NCI-H146 treated with DMSO at 0.1 percent for 48 hours (cell line): ENCODE measurements at regions not wholly inside any gene's neighbourhood (a gene's known extent, or its start where the extent isn't known, plus 50 kb on each side); places are given as distances from the start of the nearest gene placed in this dataset.

Experiments used
- DNase-seq: peaks from one replicate; lab custom pipeline; 2025; ENCODE audit not compliant: unreplicated experiment; lab: John Stamatoyannopoulos, UW

DNA sequence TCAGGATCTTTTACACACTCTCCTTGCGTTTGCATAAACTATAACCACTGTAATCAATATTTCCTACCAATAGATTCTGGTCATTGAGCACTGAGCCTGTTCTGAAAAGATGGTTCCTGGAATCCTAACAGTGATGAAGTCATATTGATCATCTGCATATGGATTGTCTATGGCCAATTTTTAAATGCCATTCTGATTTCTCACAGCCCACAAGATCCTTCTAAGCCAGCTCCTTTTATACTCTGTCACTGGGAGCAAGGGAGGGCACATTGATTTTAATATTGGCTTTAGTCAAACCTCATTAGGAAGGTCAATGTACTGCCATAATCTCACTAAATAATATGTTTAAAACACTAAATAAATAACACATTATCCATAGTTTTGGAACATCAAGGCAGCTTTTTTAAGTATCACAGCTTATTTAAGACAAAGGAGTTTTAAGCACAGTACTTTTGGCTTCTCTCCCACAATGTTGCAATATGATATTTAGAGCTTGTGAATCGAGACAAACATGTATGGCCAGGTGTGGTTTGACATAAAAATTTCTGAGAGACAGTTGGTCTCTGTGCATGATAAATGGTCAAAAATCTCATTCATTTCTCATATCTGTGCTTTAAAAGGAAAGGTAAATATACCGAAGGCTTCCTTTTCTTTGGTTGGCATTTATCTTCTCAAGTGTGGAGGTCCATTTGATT is 267.3 kb downstream of the MTX2 start:
- peak; percentile 19 for DNase-seq

DNA sequence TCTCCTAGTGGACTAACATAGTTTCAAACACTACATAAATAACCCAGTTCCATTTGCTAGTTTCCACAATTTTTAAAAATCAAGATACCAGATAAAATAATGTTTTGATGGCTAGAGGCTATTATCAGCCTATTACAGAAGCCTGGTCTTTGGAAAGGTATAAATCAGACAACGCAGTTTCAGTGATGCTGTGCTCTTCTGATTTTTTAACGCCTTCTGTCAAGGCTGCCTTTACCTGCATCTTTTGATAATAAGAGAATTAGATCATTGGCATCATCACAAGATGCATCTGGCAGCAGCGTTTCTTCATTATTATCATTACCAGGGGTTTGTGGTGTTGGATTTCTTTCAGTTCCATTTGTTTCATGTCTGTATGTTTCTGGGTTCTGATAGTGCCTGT is 268.7 kb downstream of the MTX2 start:
- no peak for DNase-seq

GRCh38 chr2:176540995-176541394 is 271.8 kb downstream of the MTX2 start:
- DNase-seq: no peak

DNA sequence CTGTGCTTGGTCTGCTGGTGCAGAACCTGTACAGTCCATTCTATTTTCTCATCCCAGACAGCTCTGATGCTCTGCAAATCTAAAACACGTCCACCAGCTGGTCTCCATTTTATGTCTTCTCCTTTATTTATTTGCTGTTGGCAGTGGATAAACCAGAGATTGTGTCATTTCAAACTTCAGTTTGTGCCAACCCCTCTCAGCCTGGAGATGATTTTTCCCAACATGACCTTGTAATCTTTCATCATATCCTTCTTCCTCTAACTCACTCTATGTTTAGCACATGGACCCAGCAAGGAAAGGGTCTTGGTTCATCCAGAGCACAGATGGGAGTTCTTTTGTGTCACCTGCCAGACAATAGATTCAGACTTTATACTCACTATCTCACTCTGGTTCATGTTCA is 273.2 kb downstream of the MTX2 start:
- DNase-seq: no peak

- no peak for DNase-seq
Measured at GRCh38 chr2:176544557-176544956, 275.3 kb downstream of the MTX2 start.

DNA sequence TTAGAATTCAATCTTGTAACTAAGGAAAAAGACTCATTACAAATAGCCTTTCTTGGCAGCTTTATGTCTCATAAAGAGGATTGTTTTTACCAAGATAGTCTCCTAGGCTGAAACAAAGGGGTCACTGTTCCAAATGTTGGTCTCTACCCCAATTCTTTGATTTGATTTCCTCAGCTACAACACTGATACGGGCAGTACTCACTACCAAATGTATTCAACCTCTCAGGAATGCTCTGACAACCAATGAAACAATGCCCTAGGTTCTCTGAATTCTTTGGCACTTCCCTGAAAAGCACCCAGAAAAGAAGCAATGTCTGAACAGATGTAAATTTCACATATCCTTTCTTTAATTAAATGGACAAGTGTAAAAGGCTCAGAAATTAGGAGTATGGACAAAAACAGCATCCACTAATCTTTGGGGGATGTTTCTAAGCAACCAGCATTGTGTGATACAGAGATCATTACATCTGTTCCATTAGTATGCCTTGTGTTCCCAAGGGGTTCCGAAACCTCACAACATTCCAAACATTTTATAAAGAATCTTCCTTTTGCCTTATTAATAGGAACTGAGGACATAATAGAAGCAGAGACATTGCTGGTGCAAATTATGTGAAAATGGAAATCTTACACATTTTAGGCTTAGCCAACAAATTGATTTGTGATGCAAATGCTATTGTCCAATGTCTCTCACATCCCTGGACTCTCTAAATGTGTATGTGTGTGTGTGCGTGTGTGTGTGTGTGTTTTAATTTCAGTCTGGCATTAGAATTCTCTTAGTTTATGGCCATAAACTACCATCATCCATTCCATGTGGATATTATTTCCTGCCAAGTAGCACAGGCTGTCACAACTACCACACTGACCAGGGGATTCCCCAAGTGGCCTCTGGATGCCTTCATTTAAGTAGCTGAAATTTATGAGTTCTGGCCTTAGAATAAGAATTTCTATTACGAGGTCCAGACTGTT is 276.0 kb downstream of the MTX2 start:
- no peak for DNase-seq

- no peak for DNase-seq
Measured at GRCh38 chr2:176546550-176546949, 277.3 kb downstream of the MTX2 start.

DNA sequence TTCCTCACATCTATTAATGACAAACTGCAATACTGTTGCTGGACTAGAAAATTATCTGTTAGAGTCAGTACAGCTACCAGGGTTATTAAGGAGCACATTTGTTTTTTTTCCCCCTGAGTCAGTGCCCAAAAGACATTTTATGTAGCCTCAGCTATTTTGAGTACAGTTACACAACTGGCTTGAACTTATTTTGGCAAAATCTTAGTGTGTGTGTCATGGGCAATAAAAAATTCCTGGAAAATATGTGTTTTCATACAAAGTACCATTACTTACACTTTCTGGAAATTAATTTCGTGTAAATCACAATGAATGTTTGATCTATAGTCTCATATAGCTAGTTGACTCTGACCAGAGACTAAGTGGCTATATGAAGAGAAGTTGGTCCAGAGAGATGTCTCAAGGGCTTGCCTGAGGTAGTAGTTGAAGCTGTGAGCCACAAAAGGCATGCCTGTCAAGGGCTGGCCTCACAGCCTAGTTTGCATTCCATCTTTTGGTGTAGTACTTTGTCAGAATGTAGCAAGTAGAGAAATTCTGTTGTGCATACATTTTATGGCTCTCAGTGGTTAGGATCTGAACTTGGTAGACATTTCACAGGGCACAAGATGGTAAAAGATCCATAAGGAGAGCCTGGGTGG is 283.4 kb downstream of the MTX2 start:
- DNase-seq: no peak

GRCh38 chr2:176553685-176554100 is 284.5 kb downstream of the MTX2 start:
- DNase-seq: peak; percentile 33

DNA sequence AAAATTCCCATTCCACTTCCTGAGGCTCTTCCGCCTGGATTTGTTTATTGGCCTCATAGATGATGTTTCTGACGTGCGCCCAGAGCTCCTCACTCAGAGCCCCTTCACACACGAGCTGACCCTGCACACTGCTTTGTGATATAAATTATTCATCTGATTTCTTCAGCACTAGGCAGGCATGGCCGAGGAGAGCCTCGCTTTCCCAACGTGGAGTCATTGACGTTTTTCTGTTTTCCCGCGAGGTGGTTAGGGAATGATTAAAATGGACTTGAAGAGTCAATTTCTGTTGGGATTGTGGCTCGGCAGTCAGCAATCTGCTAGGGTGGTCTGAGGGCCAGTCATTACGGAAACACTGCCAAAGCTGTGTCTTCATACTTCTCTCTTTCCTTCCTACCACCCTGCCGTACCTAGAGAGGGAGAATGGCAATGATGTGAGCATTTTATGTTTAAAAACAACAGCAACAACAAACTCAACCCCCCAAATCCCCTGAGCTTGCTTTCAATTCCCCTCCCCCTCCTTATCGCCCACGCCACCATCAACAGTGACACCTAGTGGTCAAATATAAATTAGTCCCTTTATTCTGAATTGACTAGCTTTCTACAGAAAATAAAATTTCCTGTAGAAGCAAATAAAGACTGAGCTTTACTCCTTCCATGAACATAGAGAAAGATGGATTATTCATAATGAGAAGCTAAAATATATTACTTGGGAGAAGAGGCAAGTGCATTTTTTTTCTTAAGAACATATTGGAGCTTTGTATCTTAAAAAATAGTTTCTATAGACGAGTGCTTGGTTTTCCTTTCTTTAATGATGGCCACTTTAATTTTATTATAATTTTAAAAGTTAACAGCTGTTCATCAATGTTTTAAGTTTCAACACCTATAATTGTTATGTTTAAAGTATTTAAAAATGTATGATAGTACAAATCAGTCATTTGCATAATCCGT is 285.1 kb downstream of the MTX2 start:
- peak; percentile 43 for DNase-seq

DNA sequence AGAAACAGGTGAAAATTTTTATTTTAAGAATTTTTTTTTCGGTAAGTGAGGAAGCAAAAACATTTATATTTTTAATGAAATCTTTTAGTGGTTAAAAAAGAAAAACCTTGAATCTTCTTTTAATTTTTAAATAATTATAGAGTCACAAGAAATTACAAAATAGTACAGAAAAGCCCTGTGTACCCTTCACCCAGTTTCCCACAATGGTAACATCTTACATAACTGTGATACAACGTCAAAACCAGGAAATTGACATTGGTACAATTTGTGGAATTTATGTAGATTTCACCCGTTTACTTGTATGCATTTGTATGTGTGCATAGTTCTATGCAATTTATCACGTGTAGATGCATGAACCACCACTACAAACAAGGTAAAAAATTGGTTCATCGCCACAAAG is 285.9 kb downstream of the MTX2 start:
- DNase-seq: no peak

- DNase-seq: no peak
Measured at GRCh38 chr2:176555781-176556180, 286.5 kb downstream of the MTX2 start.

GRCh38 chr2:176556373-176556772 is 287.1 kb downstream of the MTX2 start:
- DNase-seq: no peak

GRCh38 chr2:176557821-176558220 is 288.6 kb downstream of the MTX2 start:
- no peak for DNase-seq

- no peak for DNase-seq
Measured at GRCh38 chr2:176558574-176559140, 289.4 kb downstream of the MTX2 start.

- DNase-seq: no peak
Measured at GRCh38 chr2:176560296-176560695, 291.1 kb downstream of the MTX2 start.

DNA sequence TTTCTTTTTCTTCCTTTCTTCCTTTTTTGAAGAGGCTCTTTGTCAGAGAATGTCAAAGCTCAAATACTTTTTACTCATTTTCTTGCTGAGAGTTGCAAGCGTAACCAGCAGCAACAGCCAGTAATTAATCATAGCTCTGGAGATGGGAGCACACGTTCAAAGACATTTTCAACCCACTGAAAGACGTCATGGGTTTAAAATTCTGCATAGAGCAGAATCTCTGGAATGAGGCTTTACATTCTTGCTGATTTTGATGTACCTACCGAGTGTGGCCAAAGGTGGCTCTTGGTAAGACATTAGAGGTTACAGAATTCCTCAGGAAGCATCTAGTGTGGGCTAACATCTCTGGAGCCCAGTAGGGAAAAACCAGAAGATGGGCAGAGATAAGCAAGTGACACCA is 292.5 kb downstream of the MTX2 start:
- no peak for DNase-seq

DNA sequence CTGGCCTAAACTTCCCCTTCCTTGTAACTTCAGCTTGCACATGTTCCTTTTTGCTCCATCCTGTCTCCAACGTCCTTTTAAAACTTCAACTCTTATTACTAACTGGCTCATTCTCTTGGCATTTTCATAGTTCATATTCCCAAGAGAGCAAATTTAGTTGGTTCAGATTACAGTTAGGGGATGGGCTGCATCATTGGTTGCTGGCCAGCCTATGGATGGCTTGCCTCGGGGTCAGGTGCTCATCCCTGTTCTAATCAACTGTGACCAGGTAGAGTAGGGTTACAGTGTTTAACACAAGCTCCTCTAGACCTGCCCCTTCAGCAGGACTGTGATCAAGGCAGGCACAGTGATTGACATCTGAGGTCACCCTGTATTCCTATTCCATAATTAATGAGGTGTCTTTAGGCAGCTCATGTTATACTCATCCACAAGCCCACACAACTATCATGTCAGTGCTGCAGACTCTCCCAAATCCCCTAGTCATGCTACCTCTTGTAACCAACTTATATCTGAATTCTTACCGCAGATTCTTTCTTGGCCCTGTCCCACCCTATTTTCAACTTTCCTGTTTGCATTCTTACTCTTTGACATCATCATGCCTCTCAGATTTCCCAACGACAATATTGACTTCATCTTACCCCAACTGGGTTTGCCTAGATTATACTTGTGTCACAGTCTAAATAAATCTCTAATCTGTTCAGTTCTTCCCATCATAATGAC is 293.3 kb downstream of the MTX2 start:
- no peak for DNase-seq

DNA sequence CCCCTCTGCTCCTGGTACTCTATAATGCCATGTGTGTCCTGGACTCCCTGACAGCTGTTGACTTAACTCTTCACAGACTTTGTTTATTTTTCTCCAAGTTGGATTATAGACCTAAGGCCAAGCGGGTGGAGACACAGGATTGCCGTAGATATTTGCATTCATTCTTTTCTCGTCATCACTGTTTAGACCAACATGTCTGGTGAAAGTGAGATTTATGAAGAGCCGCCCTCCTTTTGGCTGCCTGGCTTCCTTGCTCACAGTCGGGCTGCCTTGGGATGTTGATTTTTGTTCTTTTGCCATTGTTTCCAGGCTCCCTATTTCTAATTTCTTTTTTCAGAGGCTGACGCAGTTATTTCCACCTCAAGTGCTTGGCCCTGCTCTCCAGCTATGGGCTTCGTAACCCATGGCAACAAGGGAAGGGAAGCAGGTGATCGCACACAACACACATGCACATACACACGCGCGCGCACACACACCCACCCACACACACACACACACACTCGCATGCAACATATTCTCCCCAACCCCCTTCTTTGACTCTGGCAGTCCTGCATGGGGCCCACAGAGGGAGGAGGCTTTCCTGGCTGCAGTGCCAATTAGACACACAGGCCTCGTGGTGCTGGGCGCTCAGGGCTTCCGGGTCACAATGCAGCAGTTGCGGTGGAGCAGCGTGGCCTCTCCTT is 296.5 kb downstream of the MTX2 start:
- peak; percentile 7 for DNase-seq
